Natural killer cell (primary cell): ENCODE measurements at regions not wholly inside any gene's neighbourhood (a gene's known extent, or its start where the extent isn't known, plus 50 kb on each side); places are given as distances from the start of the nearest gene placed in this dataset.

Source experiments
- ATAC-seq, 3 donors: fragments of 150-1000 bp in 2 of 3; fragments of 200-7000 bp in 1 of 3; cut with Tn5 transposase; 1 replicate in 1 of 3; 2 replicates in 2 of 3; pipeline ENCODE4 v1.10.0; 2021; ENCODE audit warnings: mild to moderate bottlenecking in 2 of 3, moderate library complexity in 2 of 3
- DNase-seq, 2 donors: peaks; one replicate each; pipeline versions ENCODE4 v3.0.0 to v3.0.0-alpha.2; 2013 to 2021; ENCODE audit warnings: mixed read lengths in 1 of 2
- H3K27ac ChIP-seq: one replicate; pipeline ENCODE4 v1.5.1; 2013; ENCODE audit warnings: mild to moderate bottlenecking, low read length
- H3K27me3 ChIP-seq: one replicate; pipeline ENCODE4 v1.6.1; 2013; ENCODE audit warnings: low read length; ENCODE audit not compliant: control insufficient read depth, insufficient read depth
- H3K36me3 ChIP-seq: one replicate; pipeline ENCODE4 v1.6.1; 2013; ENCODE audit warnings: low read length; ENCODE audit not compliant: control insufficient read depth, insufficient read depth
- H3K4me1 ChIP-seq: one replicate; pipeline ENCODE4 v1.6.1; 2013; ENCODE audit warnings: low read length; ENCODE audit not compliant: control insufficient read depth, insufficient read depth
- H3K4me3 ChIP-seq: one replicate; pipeline ENCODE4 v1.5.1; 2013; ENCODE audit warnings: low read length
- H3K9me3 ChIP-seq: one replicate; pipeline ENCODE4 v1.6.1; 2013; ENCODE audit warnings: low read length; ENCODE audit not compliant: control insufficient read depth, insufficient read depth
- H3K27ac Mint-ChIP-seq, 2 donors: one replicate each; pipeline ENCODE4 v1.8.0; 2022; ENCODE audit warnings: mild to moderate bottlenecking in 2 of 2, mixed read lengths in 2 of 2, moderate library complexity in 1 of 2
- H3K27me3 Mint-ChIP-seq, 2 donors: one replicate each; pipeline ENCODE4 v1.8.0; 2022; ENCODE audit warnings: low read depth in 2 of 2, mixed read lengths in 2 of 2
- H3K36me3 Mint-ChIP-seq: one replicate; pipeline ENCODE4 v1.8.0; 2022; ENCODE audit warnings: mixed read lengths
- H3K4me1 Mint-ChIP-seq, 2 donors: one replicate each; pipeline ENCODE4 v1.8.0; 2022; ENCODE audit warnings: mixed read lengths in 2 of 2
- H3K4me3 Mint-ChIP-seq: one replicate; pipeline ENCODE4 v1.8.0; 2022; ENCODE audit warnings: mild to moderate bottlenecking, moderate library complexity, mixed read lengths
- H3K9me3 Mint-ChIP-seq, 2 donors: one replicate each; pipeline ENCODE4 v1.8.0; 2022; ENCODE audit warnings: mixed read lengths in 2 of 2
- CTCF ChIP-seq: fragments of 200-600 bp; IDR thresholded peaks from one replicate; pipeline ENCODE4 v1.8.0; 2022; ENCODE audit warnings: antibody characterized with exemption
- WGBS: methylation state at CpG from one replicate; pipeline ENCODE4 v1.1.7; 2013; ENCODE audit warnings: missing lambda C conversion rate; ENCODE audit not compliant: insufficient coverage; 5-methylcytosine and 5-hydroxymethylcytosine counted together
- intact Hi-C: fragments of 100-400 bp; cut with micrococcal nuclease; formaldehyde crosslinking; loops from one replicate; pipeline ENCODE4 v1.14.2; 2022

GRCh38 chr21:43347461-43348169 lies 79.3 kb downstream of the SIK1 start:
- Histone ChIP-seq H3K36me3 (no peaks in the 10 kb centered on the region), H3K27ac (no peak overlapping the region), H3K4me3 (no peak overlapping the region), H3K27me3 (no peaks in the 10 kb centered on the region), H3K4me1 (peaks cover 7% of the 10 kb centered on the region), H3K9me3 (no peaks in the 10 kb centered on the region)
- Mint-ChIP-seq H3K9me3 (no peaks in the 10 kb centered on the region), H3K27ac (no peak overlapping the region), H3K36me3 (no peaks in the 10 kb centered on the region), H3K4me3 (no peak overlapping the region), H3K4me1 (no peaks in the 10 kb centered on the region), H3K27me3 (no peaks in the 10 kb centered on the region)
- no peak for DNase-seq
- no peak for ATAC-seq
- intact Hi-C loops, result no loop called here
- WGBS, result 86% methylated on average over 21 of the region's 21 CpGs
- no peak for TF ChIP-seq CTCF

DNA sequence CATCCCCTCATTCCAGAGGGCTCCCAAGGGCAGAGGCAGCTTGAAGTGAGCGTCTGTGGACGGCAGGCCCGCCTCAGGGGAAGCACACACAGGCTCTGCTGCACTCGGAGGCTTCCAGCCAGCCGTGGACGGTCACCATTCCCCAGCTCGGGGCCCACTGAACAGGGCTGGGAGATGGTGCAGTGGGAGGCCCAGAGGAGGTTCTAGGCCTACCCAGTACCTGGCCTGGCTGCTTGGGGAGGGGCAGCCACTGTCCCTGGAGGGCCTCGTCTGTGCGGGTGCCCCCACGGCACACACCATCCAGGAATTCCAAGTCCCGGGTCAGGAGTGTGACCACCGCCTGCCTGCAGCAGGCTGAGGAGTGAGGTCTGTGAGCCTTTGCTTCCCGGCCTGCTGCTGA lies 80.4 kb downstream of the SIK1 start:
- no peaks in the 10 kb centered on the region for H3K27me3 ChIP-seq
- DNase-seq (no peak), ATAC-seq (no peak)
- no peaks in the 10 kb centered on the region for H3K27me3 Mint-ChIP-seq
- H3K36me3 Mint-ChIP-seq, result no peaks in the 10 kb centered on the region
- H3K4me1 Mint-ChIP-seq, result no peaks in the 10 kb centered on the region
- no peak overlapping the region for H3K4me3 ChIP-seq
- intact Hi-C loops, result no loop called here
- 91% methylated on average over 13 of the region's 13 CpGs for WGBS
- no peaks in the 10 kb centered on the region for H3K9me3 Mint-ChIP-seq
- H3K27ac Mint-ChIP-seq, result peak overlapping the region in 1 of 2 donors; percentile 58
- TF ChIP-seq CTCF, result no peak
- peaks cover 7% of the 10 kb centered on the region for H3K4me1 ChIP-seq
- no peak overlapping the region for H3K27ac ChIP-seq
- no peaks in the 10 kb centered on the region for H3K9me3 ChIP-seq
- H3K36me3 ChIP-seq, result no peaks in the 10 kb centered on the region
- H3K4me3 Mint-ChIP-seq, result no peak overlapping the region

DNA sequence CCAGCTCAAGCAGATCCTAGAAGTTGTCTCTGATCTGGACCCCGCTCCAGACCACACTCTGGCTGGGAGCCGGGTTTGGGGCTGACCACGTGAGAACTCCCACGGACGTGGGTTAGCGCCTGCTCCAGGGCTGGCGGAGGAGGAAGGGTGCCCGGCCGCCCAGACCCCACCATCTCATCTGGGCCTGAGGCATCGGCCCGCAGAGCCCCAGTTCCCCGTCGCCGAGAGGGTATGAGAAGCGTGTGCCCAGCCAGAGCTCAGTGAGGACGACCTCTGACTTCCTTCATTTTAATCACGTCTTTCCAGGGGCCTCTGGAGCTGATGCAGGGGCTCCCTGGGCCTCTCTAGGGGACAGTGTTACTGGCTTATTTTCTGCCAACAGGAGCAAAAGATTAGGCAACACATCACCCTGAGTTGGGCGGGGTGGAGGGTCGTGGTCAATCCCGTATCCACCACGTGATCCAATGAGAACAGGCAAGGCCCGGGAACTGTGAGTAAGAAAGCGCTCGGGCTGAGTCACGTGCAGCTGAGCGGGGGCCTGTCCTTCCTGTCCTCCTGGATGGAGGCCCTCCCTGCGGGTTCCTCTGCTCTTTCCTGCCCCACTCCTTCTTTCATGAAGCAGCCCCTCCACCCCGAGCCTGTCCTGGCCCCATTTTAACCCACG lies 81.1 kb downstream of the SIK1 start:
- DNase-seq (no peak), ATAC-seq (peak; percentile 21 to 44 (median 33))
- no peak overlapping the region for H3K4me3 ChIP-seq
- WGBS, result 71% methylated on average over 29 of the region's 29 CpGs
- no peaks in the 10 kb centered on the region for H3K27me3 Mint-ChIP-seq
- no peaks in the 10 kb centered on the region for H3K27me3 ChIP-seq
- H3K27ac Mint-ChIP-seq, result peak overlapping the region in 1 of 2 donors; percentile 58
- H3K4me3 Mint-ChIP-seq, result no peak overlapping the region
- TF ChIP-seq CTCF, result no peak
- peaks cover 7% of the 10 kb centered on the region for H3K4me1 ChIP-seq
- intact Hi-C loops, result no loop called here
- H3K36me3 Mint-ChIP-seq, result no peaks in the 10 kb centered on the region
- H3K4me1 Mint-ChIP-seq, result no peaks in the 10 kb centered on the region
- no peaks in the 10 kb centered on the region for H3K9me3 ChIP-seq
- H3K36me3 ChIP-seq, result no peaks in the 10 kb centered on the region
- H3K9me3 Mint-ChIP-seq, result no peaks in the 10 kb centered on the region
- no peak overlapping the region for H3K27ac ChIP-seq
